ENCODE measurements at regions not wholly inside any gene's neighbourhood (a gene's known extent, or its start where the extent isn't known, plus 50 kb on each side); places are given as distances from the start of the nearest gene placed in this dataset.

GRCh38 chr10:90480466-90480865 is 377.4 kb downstream of the HTR7 start:
- H2AFZ ChIP-seq (ENCODE audit: low read length) = no peak overlapping the region
- TF ChIP-seq EZH2 (IDR thresholded peaks at IDR 0.05; ENCODE audit: low read length, missing control alignments) = no peak
- no peak for TF ChIP-seq CTCF (conservative IDR thresholded peaks at IDR 0.05 in 1 of 2, IDR thresholded peaks at IDR 0.05 in 1 of 2; ENCODE audit: low read depth in 1 of 2, low read length in 2 of 2)

GRCh38 chr10:90481326-90481923 is 376.4 kb downstream of the HTR7 start:
- Histone ChIP-seq H3K9me3 (ENCODE audit: control insufficient read depth, insufficient read depth, low read depth, low read length) (no peaks in the 10 kb centered on the region), H4K20me1 (ENCODE audit: control insufficient read depth, extremely low read depth, insufficient read depth, low read length) (no peaks in the 10 kb centered on the region), H3K4me1 (ENCODE audit: control insufficient read depth, extremely low read depth, insufficient read depth, low read length) (no peaks in the 10 kb centered on the region), H3K27ac (ENCODE audit: insufficient read depth, low read length) (no peak overlapping the region), H3K4me2 (ENCODE audit: extremely low read depth, insufficient read depth, low read length) (no peak overlapping the region), H3K9ac (ENCODE audit: insufficient read depth, low read length) (no peak overlapping the region), H2AFZ (ENCODE audit: low read length) (no peak overlapping the region), H3K4me3 (replicated peaks in 1 of 4; ENCODE audit: control extremely low read depth in 1 of 4, insufficient read depth in 1 of 4, low read depth in 3 of 4, low read length in 4 of 4) (no peak overlapping the region), H3K27me3 (ENCODE audit: control insufficient read depth, insufficient read depth, low read length) (no peaks in the 10 kb centered on the region), H3K79me2 (ENCODE audit: control insufficient read depth, insufficient read depth, low read length) (no peaks in the 10 kb centered on the region), H3K36me3 (ENCODE audit: control insufficient read depth, insufficient read depth, low read length) (no peaks in the 10 kb centered on the region)
- DNase-seq (ENCODE audit: low read depth in 2 of 2) = no peak
- no peak for TF ChIP-seq CTCF (conservative IDR thresholded peaks at IDR 0.05 in 1 of 2, IDR thresholded peaks at IDR 0.05 in 1 of 2; ENCODE audit: low read depth in 1 of 2, low read length in 2 of 2)
- no peak for TF ChIP-seq EZH2 (IDR thresholded peaks at IDR 0.05; ENCODE audit: low read length, missing control alignments)

More at GRCh38 chr10:90480466-90480865, 377.4 kb downstream of the HTR7 start:
- no peaks in the 10 kb centered on the region for H3K4me1 ChIP-seq (ENCODE audit: control insufficient read depth, extremely low read depth, insufficient read depth, low read length)
- H3K4me2 ChIP-seq (ENCODE audit: extremely low read depth, insufficient read depth, low read length) = no peak overlapping the region
- H3K36me3 ChIP-seq (ENCODE audit: control insufficient read depth, insufficient read depth, low read length) = no peaks in the 10 kb centered on the region
- no peaks in the 10 kb centered on the region for H3K79me2 ChIP-seq (ENCODE audit: control insufficient read depth, insufficient read depth, low read length)
- H3K27me3 ChIP-seq (ENCODE audit: control insufficient read depth, insufficient read depth, low read length) = no peaks in the 10 kb centered on the region
- no peak overlapping the region for H3K27ac ChIP-seq (ENCODE audit: insufficient read depth, low read length)
- H3K9ac ChIP-seq (ENCODE audit: insufficient read depth, low read length) = no peak overlapping the region
- H3K4me3 ChIP-seq (replicated peaks in 1 of 4; ENCODE audit: control extremely low read depth in 1 of 4, insufficient read depth in 1 of 4, low read depth in 3 of 4, low read length in 4 of 4) = no peak overlapping the region
- H4K20me1 ChIP-seq (ENCODE audit: control insufficient read depth, extremely low read depth, insufficient read depth, low read length) = no peaks in the 10 kb centered on the region
- no peaks in the 10 kb centered on the region for H3K9me3 ChIP-seq (ENCODE audit: control insufficient read depth, insufficient read depth, low read depth, low read length)
- no peak for DNase-seq (ENCODE audit: low read depth in 2 of 2)

- Histone ChIP-seq H4K20me1 (ENCODE audit: control insufficient read depth, extremely low read depth, insufficient read depth, low read length) (no peaks in the 10 kb centered on the region), H3K9ac (ENCODE audit: insufficient read depth, low read length) (no peak overlapping the region), H3K79me2 (ENCODE audit: control insufficient read depth, insufficient read depth, low read length) (no peaks in the 10 kb centered on the region), H3K4me3 (replicated peaks in 1 of 4; ENCODE audit: control extremely low read depth in 1 of 4, insufficient read depth in 1 of 4, low read depth in 3 of 4, low read length in 4 of 4) (no peak overlapping the region), H3K9me3 (ENCODE audit: control insufficient read depth, insufficient read depth, low read depth, low read length) (no peaks in the 10 kb centered on the region), H3K27me3 (ENCODE audit: control insufficient read depth, insufficient read depth, low read length) (no peaks in the 10 kb centered on the region), H3K27ac (ENCODE audit: insufficient read depth, low read length) (no peak overlapping the region), H2AFZ (ENCODE audit: low read length) (no peak overlapping the region), H3K4me2 (ENCODE audit: extremely low read depth, insufficient read depth, low read length) (no peak overlapping the region), H3K36me3 (ENCODE audit: control insufficient read depth, insufficient read depth, low read length) (no peaks in the 10 kb centered on the region), H3K4me1 (ENCODE audit: control insufficient read depth, extremely low read depth, insufficient read depth, low read length) (no peaks in the 10 kb centered on the region)
- no peak for DNase-seq (ENCODE audit: low read depth in 2 of 2)
- no peak for TF ChIP-seq CTCF (conservative IDR thresholded peaks at IDR 0.05 in 1 of 2, IDR thresholded peaks at IDR 0.05 in 1 of 2; ENCODE audit: low read depth in 1 of 2, low read length in 2 of 2)
- TF ChIP-seq EZH2 (IDR thresholded peaks at IDR 0.05; ENCODE audit: low read length, missing control alignments) = no peak
Observed at GRCh38 chr10:90484518-90484917, 373.3 kb downstream of the HTR7 start.

Data from fibroblast of lung (primary cell).